ENCODE measurements at regions not wholly inside any gene's neighbourhood (a gene's known extent, or its start where the extent isn't known, plus 50 kb on each side); places are given as distances from the start of the nearest gene placed in this dataset.

DNA sequence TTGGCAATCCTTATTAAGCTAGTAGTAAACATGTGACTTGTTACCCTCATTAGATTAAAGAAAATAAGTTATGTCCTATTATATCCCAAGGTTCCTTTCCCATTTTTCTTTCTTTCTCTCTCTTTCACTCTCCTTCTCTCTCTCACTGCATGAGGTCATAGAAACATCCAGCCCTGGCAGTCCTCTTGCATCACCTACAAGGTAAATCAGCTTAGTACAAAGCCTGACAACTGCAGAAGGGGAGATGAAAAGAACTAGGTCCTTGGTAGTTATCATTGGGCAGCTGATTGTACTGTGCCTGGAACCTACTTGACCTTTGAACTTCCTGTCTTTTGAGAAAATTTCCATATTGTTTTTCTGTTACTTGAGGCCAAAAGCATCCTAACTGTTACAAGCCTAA is 307.9 kb upstream of the SP8 start:
- DNase-seq: no peak

DNA sequence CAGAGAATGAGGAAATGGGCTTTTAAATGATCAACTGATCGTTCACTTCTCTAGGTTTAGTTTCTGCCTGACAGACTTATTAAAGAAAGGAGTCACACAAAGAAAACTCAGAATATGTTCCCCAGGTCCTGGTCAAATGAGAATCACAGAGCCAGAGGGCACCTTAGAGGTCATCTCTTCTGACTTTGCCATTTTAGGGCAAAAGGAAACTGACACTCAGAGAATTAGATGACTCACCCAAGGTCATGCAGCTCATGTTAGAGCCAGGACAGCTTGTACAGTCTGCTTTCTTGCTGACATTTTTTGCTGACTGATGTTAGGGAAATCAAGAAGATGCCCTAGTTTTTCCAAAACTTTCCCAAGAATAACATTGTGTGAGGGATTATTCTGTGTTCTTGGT is 312.7 kb upstream of the SP8 start:
- no peak for DNase-seq

DNA sequence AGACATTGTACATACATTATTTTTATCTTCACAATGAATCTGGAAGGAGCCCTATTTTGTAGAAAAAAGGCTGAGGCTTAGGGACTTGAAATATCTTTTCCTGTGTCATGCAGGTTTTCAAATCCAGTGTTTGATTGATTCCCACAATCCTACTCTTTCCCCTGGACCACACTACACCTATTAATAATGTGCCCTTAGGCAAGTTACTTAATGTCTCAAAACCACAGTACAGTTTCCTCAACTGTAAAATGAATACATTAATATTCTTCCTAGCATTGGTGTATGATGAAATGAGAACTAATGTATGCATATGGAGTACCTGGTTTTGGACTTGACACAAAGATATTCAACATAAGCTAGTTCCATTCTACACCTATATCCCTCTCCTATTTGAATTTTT is 313.3 kb upstream of the SP8 start:
- no peak for DNase-seq

DNA sequence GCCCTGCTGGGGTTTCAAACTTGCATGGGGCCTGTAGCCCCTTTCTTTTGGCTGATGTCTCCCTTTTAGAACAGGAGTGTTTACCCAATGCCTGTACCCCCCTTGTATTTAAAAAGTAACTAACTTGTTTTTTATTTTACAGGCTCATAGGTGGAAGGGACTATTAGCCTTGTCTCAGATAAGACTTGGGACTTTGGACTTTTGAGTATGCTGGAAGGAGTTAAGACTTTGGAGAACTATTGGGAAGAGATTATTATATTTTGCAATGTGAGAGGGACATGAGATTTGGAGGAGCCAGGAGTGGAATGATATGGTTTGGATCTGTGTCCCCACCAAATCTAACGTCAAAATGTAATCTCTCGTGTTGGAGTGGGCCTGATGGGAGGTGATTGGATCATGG is 314.9 kb upstream of the SP8 start:
- no peak for DNase-seq

DNA sequence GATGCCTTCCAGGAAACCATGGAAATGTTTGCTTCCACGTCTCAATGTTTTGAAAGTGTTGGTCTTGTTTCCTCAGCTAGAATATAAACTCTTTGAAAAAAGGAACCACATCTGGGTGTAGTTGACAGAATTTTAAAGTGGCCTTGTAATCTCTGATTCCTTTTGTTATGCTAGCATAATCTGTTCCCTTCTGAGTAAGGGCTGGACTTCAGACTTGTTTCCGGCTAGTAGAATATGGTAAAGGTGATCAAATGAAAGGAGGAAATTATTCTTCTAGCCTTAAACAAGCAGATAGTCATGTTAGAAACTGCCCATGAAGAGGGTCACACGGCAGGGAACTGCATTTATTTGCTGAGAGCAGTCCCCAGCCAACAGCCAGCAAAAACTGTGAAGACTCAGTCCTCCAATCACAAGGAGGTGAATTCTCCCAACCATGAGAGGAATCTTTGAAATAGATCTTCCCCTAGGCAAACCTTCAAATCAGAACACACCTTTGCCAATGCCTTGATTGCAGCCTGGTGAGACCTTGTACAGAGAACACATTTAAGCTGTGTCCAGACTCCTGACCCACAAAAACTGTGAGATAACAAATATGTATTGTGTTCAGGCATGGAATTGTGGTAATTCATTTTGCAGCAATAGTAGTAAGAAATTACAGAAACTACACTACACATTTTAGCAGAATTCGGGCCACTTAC is 316.9 kb upstream of the SP8 start:
- DNase-seq: no peak

DNA sequence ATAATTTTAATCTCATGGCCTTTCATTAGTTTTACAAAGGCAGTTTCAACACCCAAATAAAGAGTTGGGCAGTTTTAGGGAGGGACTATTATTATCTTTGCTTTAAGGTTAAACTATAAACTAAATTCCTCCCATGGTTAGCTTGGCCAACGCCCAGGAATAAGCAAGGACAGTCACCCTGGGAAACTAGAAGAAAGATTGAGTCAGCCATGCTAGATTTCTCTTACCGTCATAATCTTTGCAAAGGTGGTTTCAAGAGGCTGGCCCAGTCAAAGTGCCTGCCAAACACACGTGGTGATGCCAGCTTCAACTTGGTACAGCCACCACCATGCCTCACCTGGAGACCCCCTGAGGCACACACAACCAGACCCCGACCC is 317.4 kb upstream of the SP8 start:
- DNase-seq: no peak

DNA sequence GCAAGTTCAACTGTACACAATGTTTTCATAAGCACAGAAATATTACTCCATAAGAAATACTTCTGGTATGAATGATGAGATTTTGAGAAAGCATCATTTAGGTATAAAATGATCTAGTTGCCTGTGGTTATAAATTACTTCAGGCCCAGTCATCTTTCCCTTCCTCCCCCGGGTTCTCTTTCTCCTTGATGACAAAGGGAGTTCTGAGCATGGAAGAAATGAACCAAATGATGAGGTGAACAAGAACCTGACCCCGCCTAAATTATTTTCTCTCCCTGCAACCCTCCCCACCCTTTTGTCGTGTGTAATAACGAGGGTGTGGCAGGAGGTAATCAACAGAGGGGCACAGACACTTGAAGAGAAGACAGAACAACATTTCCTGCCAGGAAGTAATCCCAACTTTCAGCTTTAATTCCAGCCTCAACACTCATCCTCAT is 319.6 kb upstream of the SP8 start:
- no peak for DNase-seq

DNA sequence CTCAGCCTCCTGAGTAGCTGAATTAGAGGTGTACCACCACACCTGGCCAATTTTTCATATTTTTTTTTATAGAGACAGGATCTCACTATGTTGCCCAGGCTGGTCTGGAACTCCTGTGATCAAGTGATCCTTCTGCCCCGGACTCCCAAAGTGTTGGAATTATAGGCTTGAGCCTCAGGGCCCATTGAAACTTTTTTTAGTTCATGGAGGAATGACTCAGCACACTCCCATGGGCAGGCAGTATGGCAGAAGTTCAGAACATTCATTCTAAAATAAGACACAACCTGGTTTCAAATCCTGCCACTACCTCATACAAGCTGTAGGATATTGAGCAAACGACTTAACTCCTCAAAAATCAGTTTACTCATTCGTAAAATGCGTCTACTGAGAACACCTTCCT is 320.4 kb upstream of the SP8 start:
- no peak for DNase-seq

DNA sequence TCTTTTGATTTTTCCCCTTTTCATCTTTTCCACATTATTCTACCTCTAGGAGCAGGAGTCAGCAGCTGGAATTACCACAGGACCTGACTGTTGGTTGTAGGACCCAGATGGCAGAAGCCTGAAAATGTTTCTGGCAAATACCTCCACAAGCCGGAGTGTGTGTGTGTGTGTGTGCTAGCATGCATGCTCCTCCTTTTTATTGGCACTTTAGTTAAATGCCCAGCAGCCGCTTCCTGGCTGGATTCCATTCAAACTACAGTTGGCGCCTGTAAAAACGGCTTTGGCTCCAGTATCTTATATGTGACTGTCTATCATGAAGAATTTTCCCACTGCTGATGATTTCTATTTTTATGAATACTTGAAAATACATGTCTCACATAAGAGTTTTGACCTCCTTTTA is 319.7 kb upstream of the SP4 start:
- DNase-seq: no peak

DNA sequence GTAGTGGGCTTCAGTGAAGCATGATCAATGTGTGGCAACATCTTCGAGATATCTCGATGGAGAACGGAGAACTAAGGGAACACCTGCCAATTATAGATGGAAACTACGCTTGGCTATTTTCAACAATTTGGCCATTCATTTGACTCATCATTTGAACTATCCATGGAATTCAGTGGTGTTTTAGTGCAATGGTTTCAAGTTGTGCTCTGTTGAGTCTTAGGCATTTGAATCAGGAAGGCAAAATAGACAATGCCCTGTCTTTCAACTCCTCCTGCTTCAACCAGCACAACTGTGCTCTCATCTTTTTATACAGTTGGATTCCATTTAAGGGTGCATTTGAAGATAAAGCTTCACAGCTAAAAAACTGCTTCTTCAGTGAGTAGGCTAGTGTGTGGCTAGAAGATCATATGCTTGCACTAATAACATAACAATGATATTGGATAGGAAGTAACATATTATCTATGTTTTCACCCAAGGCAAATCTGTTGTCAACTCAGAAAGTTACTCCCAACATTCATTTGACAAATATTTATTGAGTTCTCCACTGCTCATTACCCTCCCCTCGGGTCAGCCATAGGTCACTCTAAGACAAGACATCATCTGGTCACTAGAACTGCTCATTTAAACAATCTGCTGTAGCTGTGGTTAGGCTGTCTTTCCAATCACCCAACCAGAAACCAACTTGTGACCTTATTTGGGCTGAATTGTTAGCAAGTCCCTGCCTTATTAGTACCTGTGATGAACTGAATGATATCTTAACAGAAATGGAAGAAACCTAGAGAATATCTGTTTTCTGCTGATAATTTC is 314.1 kb upstream of the SP4 start:
- DNase-seq: no peak

DNA sequence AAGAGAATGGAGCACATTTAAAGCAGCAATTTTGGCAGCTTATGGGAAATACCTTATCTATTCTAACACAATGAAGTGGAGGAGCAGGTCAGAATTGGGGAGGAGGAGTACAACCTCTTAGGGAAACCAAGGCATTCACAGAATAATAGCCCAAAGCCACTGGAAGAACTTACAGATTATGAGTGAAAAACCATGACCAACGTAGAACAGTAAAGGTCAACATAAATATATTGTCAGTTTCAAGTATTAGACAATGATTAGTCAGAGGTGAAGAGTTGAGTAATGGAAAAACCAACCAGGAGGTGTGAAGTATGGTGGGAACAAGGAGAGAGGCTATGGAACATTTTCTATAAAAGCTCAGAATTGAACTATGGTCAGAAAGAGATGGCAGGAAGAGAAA is 304.3 kb upstream of the SP4 start:
- DNase-seq: no peak

DNA sequence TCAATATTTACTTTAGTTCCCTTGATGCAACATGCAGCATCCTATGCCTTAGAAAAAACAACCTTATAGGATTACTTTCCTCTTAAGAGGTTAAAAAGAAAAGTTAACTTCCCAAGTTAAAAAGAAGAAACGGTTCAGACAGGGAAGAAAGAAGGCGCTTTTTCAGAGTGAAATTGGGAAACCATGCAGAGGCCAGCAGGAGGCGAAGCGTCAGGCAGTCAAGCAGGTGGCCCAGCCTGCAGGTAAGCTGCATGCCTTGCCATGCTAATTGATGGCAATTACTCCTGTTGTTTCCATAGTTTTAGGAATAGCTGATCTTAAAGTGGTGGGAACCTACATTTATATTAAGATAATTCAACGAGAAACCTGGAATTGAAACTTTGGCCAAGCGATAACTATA is 302.6 kb upstream of the SP4 start:
- DNase-seq: no peak

DNA sequence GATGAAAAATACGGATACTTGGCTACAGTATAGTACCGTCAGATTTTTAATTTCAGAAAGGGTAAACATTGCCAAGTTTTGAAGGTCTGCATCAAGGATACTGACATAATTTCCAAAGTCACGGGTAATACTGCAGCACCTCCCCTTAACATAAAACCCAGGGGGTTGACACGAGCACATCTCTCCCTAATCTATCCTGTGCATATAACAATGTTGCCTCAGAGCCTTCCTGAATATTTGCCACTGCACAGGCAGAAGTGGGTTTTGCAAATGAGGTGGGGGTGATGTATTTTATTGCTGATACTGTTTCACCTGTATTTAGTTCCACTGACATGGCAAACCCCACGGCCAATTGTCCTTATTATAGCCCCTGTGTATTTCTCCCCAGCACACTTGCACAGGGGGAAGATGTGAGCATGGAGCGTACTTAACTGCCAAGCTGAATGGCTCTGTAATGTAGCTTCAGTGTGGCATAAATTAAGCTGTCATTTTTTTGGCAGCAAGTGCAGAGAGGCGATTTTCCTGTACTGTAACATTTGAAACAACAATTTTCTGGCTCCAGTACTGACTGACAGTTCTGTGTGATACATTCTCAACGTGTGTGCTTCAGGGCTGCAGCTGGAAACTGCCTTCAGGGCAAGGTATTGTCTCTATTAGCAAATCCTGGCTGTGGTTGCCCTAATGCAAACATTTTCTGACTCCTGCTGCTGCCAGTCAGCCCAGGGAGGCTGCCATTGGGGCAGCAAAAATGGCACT is 299.6 kb upstream of the SP4 start:
- no peak for DNase-seq

DNA sequence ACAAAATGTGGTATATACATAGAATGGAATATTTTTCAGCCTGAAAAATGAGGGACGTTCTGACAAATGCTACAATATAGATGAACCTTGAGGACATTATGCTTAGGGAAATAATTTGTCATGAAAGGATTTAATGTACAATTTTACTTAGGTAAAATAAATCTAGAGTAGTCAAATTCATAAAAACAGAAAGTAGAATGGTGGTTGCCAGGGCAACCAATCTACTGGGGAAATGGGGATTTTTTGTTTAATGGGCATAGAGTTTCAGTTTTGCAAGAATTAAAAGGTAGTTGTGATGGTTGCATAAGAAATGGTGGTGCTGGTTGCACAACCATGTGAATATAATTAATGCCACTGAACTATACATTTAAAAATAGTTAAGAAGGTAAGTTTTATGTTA is 296.0 kb upstream of the SP4 start:
- no peak for DNase-seq

DNA sequence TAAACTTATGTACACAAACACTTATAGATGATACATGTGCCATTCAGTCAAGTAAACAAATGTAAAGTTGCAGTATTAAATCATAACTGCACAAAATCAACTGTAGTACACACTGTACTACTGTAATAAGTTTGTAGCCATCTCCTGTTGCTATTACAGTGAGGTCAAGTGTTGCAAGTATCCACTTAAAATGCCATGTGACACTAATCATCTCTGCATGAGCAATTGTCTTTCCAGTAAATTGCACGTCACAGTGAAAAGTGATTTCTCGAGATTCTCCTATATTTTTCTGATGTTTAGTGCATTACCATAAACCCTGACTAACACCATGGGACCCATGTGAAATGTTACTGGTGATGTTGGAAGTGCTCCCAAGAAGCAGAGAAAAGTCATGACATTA is 293.3 kb upstream of the SP4 start:
- no peak for DNase-seq

DNA sequence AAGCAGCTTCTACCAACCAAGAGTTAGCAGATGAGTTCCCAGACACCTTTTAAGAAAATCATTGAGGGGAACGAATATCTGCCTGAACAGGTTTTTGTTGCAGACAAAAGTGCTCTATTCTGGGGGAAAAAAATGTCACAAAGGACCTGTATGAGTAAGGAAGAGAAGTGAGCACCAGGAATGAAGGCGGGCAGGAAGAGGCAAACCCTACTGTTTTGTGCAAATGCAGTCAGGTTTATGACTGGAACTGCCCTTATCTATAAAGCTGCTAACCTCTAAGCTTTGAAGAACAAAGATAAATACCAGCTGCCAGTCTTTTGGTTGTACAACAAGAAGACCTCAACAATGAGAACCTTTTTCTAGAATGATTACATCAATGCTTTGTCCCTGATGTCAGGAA is 292.4 kb upstream of the SP4 start:
- DNase-seq: no peak

DNA sequence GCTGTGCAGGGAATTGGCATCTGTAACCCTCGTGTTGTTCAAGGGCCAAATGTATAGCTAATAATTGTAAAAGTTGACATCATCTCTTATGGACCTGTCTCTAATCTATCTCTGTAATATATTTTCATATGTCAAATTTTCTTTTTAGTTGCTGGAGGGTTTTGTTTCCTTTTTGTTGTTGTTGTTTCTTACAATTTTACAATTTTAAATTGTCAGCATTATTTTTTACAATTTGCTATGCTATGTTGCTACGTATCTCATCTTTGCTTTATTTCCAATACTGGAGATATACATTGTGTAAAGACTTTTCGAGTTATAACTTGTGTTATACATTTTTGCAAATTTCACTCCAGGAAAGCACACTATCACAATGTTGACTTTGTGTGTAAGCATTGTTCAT is 290.2 kb upstream of the SP4 start:
- no peak for DNase-seq

DNA sequence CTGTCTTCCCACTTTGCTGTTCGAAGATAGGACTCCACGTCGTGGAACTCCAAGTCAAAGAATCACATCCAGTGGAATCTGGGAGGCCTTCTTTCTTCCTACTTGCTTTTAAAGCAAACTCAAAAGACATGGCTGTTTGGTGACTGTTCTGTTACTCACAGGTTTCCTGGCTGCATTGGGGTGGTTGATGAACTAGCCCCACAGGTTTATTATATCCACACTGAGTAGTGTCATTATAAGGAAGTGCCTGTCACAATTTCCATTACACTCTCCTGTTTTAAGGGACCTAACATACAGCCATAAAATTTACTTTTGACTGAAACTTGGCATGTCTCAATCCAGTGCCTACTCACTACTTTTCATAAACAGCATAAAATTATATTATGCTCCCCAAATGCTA is 287.3 kb upstream of the SP4 start:
- DNase-seq: no peak

DNA sequence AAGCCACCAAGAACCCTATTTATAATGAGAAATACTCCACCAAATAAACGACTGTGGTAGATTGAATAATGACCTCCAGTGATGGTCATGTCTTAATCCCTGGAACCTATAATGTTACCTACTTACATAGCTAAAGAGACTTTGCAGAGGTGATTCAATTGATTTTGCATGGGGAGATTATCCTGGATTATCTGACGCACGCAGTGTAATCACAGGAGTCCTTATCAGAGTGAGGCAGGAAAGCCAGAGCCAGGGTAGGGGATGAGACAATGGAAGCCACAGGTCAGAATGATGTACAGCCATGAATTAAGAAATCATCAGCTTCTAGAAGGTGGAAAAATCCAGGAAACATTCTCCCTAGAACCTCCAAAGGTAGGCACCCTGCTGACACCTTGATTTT is 286.4 kb upstream of the SP4 start:
- DNase-seq: no peak

DNA sequence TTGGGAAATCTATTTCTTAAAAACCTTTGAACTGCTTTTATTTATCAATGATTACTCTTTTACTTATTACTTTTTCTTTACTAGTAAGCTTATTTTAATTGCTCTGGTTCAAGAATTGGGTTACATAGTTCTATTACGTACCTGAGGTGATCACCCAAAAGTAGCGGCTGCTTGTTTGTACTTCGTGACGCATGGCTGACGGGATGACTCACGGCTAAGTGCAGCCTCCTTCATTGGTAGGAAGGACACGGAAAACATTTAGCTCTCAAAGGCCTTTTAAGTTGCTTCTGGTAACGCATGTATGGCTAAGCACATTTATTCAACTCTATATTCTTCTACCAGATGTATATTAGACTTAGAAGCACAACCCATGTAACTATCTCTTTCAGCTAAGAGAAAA is 285.8 kb upstream of the SP4 start:
- no peak for DNase-seq

DNA sequence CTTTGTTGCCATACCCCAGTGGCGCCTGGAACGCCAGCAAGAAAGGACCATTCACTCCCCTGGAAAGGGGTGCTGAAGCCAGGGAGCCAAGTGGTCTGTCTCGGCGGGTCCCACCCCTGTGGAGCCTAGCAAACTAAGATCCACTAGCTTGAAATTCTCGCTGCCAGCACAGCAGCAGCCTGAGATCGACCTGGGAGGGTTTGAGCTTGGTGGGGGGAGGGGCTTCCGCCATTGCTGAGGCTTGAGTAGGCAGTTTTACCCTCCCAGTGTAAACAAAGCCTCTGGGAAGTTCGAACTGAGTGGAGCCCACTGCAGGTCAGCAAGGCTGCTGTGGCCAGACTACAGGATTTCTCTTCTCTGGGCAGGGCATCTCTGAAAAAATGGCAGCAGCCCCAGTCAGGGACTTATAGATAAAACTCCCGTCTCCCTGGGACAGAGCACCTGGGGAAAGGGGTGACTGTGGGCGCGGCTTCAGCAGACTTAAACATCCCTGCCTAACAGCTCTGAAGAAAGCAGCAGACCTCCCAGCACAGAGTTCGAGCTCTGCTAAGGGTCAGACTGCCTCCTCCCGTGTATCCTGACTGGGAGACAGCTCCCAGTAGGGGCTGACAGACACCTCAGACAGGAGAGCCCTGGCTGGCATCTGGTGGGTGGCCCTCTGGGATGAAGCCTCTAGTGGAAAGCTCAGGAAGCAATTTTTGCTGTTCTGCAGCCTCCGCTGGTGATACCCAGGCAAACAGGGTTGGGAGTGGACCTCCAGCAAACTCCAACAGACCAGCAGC is 281.1 kb upstream of the SP4 start:
- no peak for DNase-seq

DNA sequence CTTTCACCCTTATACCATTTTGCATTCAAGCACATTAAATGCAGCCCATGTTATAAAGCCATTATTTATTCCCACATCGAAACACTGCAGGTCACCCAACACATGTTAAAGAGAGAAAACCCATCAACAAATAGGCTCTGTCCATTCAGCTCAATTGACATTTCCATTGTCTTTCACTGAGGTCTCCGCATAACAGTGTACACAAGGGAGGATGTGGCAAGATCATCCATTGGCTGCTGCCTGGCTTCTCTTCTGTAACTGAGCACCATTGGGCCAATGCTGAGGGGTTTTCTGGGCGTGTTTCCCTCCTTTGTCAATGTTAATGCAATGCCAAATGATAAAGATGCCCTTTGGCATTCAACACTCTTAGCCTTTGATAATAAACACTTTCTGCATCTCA is 278.1 kb upstream of the SP4 start:
- no peak for DNase-seq

DNA sequence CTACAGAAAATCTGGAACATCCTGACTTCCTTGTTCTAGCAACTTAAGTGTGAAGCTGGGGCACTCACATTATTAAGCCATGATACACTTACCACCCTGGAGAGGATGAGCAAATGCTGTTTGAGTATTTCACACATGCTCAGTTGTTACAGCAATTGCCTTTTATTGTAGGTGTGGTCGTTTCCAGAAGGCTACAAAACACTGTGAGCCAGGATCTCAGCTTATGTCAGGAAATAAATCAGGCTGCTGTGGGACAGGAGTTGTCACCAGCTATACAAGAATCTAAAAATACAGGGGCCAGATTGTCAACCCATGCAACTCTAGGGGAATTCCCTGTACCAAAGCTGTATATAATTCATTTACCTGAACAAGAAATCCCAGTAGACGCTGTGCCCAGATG is 273.3 kb upstream of the SP4 start:
- no peak for DNase-seq

Measured in HCEC 1CT (cell line).